RWPE2 (cell line): ENCODE measurements at regions not wholly inside any gene's neighbourhood (a gene's known extent, or its start where the extent isn't known, plus 50 kb on each side); places are given as distances from the start of the nearest gene placed in this dataset.
A peak's percentile ranks its signal among the peaks of the same experiment; 100 is the strongest.

ENCODE experiments used
- ATAC-seq: fragments of 200-7000 bp; cut with Tn5 transposase; 3 replicates; pipeline ENCODE4 v1.9.1; 2021; ENCODE audit warnings: low read depth
- DNase-seq: peaks from one replicate; pipeline ENCODE4 v3.0.0-alpha.2; 2020; ENCODE audit warnings: low spot score
- H3K27ac ChIP-seq: fragments of 450-650 bp; 2 replicates; pipeline ENCODE4 v1.5.1; 2017; ENCODE audit warnings: mild to moderate bottlenecking; ENCODE audit not compliant: poor library complexity, severe bottlenecking
- H3K27me3 ChIP-seq: fragments of 250-450 bp; sonication (Bioruptor Pico); 2 replicates; pipeline ENCODE4 v1.5.1; 2021; ENCODE audit warnings: mild to moderate bottlenecking, moderate library complexity; ENCODE audit not compliant: insufficient read depth, poor library complexity, severe bottlenecking
- H3K36me3 ChIP-seq: fragments of 250-450 bp; sonication (Bioruptor Pico); 2 replicates; pipeline ENCODE4 v1.5.1; 2020; ENCODE audit warnings: low read depth, mild to moderate bottlenecking, moderate library complexity
- H3K4me1 ChIP-seq: fragments of 250-450 bp; sonication (Bioruptor Pico); 2 replicates; pipeline ENCODE4 v1.5.1; 2021; ENCODE audit warnings: mild to moderate bottlenecking, moderate library complexity; ENCODE audit not compliant: insufficient read depth, poor library complexity, severe bottlenecking
- H3K4me3 ChIP-seq: fragments of 250-450 bp; sonication (Bioruptor Pico); 2 replicates; pipeline ENCODE4 v1.5.1; 2021; ENCODE audit warnings: mild to moderate bottlenecking, moderate library complexity; ENCODE audit not compliant: severe bottlenecking
- H3K9me3 ChIP-seq: fragments of 250-450 bp; sonication (Bioruptor Pico); 2 replicates; pipeline ENCODE4 v1.5.1; 2021; ENCODE audit warnings: mild to moderate bottlenecking, moderate library complexity; ENCODE audit not compliant: severe bottlenecking
- TF ChIP-seq, protein P1 (sequence below): fragments of 450-650 bp; IDR thresholded peaks from one replicate; pipeline ENCODE4 v1.5.1; 2017; ENCODE audit warnings: mild to moderate bottlenecking, moderate library complexity; ENCODE audit not compliant: poor library complexity, severe bottlenecking

DNA sequence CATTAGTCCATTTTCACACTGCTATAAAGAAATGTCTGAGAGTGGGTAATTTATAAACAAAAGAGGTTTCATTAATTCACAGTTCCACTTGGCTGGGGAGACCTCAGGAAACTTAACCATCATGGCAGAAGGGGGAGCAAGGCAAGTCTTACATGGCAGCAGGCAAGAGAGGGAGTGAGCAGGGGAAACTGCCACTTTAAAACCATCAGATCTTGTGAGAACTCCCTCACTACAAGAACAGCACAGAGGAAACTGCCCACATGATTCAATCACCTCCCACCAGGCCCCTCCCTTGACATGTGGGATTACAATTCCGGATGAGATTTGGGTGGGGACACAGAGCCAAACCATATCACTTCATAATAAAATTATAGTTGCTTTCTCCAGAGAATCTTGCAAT is 365.5 kb upstream of the ID2 start:
- H3K27me3 ChIP-seq: no peaks in the 10 kb centered on the region
- H3K9me3 ChIP-seq: no peaks in the 10 kb centered on the region
- no peaks in the 10 kb centered on the region for H3K4me1 ChIP-seq
- TF ChIP-seq, protein P1, sequence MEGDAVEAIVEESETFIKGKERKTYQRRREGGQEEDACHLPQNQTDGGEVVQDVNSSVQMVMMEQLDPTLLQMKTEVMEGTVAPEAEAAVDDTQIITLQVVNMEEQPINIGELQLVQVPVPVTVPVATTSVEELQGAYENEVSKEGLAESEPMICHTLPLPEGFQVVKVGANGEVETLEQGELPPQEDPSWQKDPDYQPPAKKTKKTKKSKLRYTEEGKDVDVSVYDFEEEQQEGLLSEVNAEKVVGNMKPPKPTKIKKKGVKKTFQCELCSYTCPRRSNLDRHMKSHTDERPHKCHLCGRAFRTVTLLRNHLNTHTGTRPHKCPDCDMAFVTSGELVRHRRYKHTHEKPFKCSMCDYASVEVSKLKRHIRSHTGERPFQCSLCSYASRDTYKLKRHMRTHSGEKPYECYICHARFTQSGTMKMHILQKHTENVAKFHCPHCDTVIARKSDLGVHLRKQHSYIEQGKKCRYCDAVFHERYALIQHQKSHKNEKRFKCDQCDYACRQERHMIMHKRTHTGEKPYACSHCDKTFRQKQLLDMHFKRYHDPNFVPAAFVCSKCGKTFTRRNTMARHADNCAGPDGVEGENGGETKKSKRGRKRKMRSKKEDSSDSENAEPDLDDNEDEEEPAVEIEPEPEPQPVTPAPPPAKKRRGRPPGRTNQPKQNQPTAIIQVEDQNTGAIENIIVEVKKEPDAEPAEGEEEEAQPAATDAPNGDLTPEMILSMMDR: no peak
- no peak for ATAC-seq
- DNase-seq: no peak
- no peak overlapping the region for H3K27ac ChIP-seq
- no peak overlapping the region for H3K4me3 ChIP-seq
- no peaks in the 10 kb centered on the region for H3K36me3 ChIP-seq

DNA sequence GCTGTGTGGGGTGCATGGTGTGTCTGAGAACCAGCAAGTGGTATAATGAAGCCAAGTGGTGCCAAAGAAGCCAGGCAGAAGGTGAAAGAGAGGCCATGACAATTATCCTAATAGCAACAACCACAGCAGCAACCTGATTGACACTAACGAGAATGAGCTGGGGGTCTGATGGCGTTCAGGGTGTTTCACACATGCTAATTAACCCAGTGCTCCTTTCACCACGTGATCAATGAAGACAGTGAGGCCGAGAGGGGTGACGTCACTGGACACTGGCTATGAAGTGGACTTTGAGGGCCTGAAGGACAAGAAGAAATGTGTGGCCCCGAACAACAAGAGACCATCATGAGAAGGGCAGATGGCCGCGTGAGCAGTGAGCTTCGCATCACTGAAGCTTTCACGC is 364.4 kb upstream of the ID2 start:
- Histone ChIP-seq H3K9me3 (no peaks in the 10 kb centered on the region), H3K4me1 (no peaks in the 10 kb centered on the region), H3K27ac (no peak overlapping the region), H3K36me3 (no peaks in the 10 kb centered on the region), H3K4me3 (no peak overlapping the region), H3K27me3 (no peaks in the 10 kb centered on the region)
- DNase-seq (no peak), ATAC-seq (no peak)
- TF ChIP-seq, protein P1: no peak

- Histone ChIP-seq H3K4me1 (no peaks in the 10 kb centered on the region), H3K9me3 (no peaks in the 10 kb centered on the region), H3K27ac (no peak overlapping the region), H3K36me3 (no peaks in the 10 kb centered on the region), H3K4me3 (no peak overlapping the region), H3K27me3 (no peaks in the 10 kb centered on the region)
- ATAC-seq (peak; percentile 86), DNase-seq (no peak)
- TF ChIP-seq, protein P1: no peak
Measured at GRCh38 chr2:8319219-8319618, 362.6 kb upstream of the ID2 start.

GRCh38 chr2:8320311-8321066 is 361.4 kb upstream of the ID2 start:
- ATAC-seq: no peak
- no peak for DNase-seq
- Histone ChIP-seq H3K4me3 (no peak overlapping the region), H3K4me1 (no peaks in the 10 kb centered on the region), H3K27ac (no peak overlapping the region), H3K27me3 (no peaks in the 10 kb centered on the region), H3K9me3 (no peaks in the 10 kb centered on the region), H3K36me3 (no peaks in the 10 kb centered on the region)
- TF ChIP-seq, protein P1: no peak

GRCh38 chr2:8322634-8323033 is 359.2 kb upstream of the ID2 start:
- TF ChIP-seq, protein P1: no peak
- ATAC-seq (no peak), DNase-seq (no peak)
- Histone ChIP-seq H3K4me1 (no peaks in the 10 kb centered on the region), H3K27ac (no peak overlapping the region), H3K4me3 (no peak overlapping the region), H3K9me3 (no peaks in the 10 kb centered on the region), H3K27me3 (no peaks in the 10 kb centered on the region), H3K36me3 (no peaks in the 10 kb centered on the region)
